ENCODE measurements at regions not wholly inside any gene's neighbourhood (a gene's known extent, or its start where the extent isn't known, plus 50 kb on each side); places are given as distances from the start of the nearest gene placed in this dataset.

GRCh38 chr13:76703621-76704288, 182.4 kb downstream of the KCTD12 start:
- POLR2A ChIA-PET (ENCODE audit: unreplicated experiment), result no interaction called here

DNA sequence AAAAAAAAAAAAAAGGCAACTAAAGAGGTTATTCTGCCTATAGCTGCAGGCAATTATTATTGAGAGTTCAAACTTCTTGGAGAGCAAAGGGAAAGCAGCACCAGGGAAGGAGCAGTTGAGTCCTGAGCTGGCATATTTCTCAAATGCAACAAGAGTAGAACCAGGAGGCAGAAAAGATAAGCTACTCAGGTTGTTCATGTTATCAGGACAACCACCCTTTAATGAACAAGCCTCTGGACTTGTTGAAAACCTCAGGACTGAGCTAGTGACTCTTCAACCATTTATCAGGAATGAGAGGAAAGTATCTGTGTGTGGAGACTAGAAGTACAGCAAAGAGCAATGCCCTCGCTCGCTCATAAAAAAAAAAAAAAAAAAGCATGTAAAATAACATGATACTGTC, 183.0 kb downstream of the KCTD12 start:
- Histone ChIP-seq H3K36me3 (ENCODE audit: low read depth) (no peaks in the 10 kb centered on the region), H3K4me3 (no peak overlapping the region), H3K27me3 (ENCODE audit: insufficient read depth, low read depth) (peaks cover 7% of the 10 kb centered on the region; the same call in 1 of the 2 replicates), H3K27ac (no peak overlapping the region), H3K9me3 (ENCODE audit: insufficient read depth, low read depth) (no peaks in the 10 kb centered on the region), H3K4me1 (replicated peaks; ENCODE audit: insufficient read depth) (no peaks in the 10 kb centered on the region), H3F3A (ENCODE audit: insufficient read depth, low read depth) (no peaks in the 10 kb centered on the region), H3K9me2 (ENCODE audit: insufficient read depth) (no peaks in the 10 kb centered on the region), H3K4me2 (no peak overlapping the region), H4K20me1 (ENCODE audit: insufficient read depth) (no peaks in the 10 kb centered on the region), H2AFZ (no peak overlapping the region), H3K79me2 (ENCODE audit: low read depth) (no peaks in the 10 kb centered on the region)
- intact Hi-C loops (cut with micrococcal nuclease; ENCODE audit: unreplicated experiment), result no loop called here
- ChIA-PET POLR2A (ENCODE audit: unreplicated experiment) (no interaction called here), CTCF (no interaction called here)
- TF ChIP-seq EZH2 (IDR thresholded peaks at IDR 0.05; ENCODE audit: low read depth) (no peak), CTCF (conservative IDR thresholded peaks at IDR 0.05) (no peak)
- BruUV-seq (replicated peaks), result no TSS peak
- DNase-seq, result no peak

More at GRCh38 chr13:76703621-76704288, 182.4 kb downstream of the KCTD12 start:
- Histone ChIP-seq H3K79me2 (ENCODE audit: low read depth) (no peaks in the 10 kb centered on the region), H3K9me3 (ENCODE audit: insufficient read depth, low read depth) (no peaks in the 10 kb centered on the region), H3K4me2 (no peak overlapping the region), H3K4me1 (replicated peaks; ENCODE audit: insufficient read depth) (no peaks in the 10 kb centered on the region), H3K9me2 (ENCODE audit: insufficient read depth) (no peaks in the 10 kb centered on the region), H3K4me3 (no peak overlapping the region), H3F3A (ENCODE audit: insufficient read depth, low read depth) (no peaks in the 10 kb centered on the region), H3K36me3 (ENCODE audit: low read depth) (no peaks in the 10 kb centered on the region), H3K27me3 (ENCODE audit: insufficient read depth, low read depth) (peaks cover 7% of the 10 kb centered on the region; the same call in 1 of the 2 replicates), H2AFZ (no peak overlapping the region), H4K20me1 (ENCODE audit: insufficient read depth) (no peaks in the 10 kb centered on the region), H3K27ac (no peak overlapping the region)
- no peak for DNase-seq
- BruUV-seq (replicated peaks), result no TSS peak
- intact Hi-C loops (cut with micrococcal nuclease; ENCODE audit: unreplicated experiment), result no loop called here
- no peak for TF ChIP-seq CTCF (conservative IDR thresholded peaks at IDR 0.05)
- CTCF ChIA-PET, result no interaction called here

DNA sequence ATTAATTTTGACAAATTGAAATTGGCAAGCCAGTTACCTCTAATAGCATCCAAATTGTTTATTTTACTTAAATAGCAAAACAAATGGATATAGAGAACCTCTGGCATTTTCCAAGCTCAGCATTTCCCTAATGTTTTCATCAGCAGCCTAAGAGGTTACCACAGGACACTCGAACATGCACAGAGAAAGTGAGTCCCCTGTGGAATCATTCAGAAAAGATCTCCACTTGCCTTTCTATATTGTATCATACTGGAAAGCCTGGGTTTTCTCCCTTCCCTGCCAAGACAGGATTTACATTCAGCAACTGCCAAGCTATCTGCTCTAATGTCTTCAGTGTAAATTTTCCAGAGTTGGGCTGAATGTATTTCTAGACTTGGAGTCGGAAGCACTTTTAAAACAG, 188.9 kb downstream of the KCTD12 start:
- BruUV-seq (replicated peaks), result no TSS peak
- TF ChIP-seq EZH2 (IDR thresholded peaks at IDR 0.05; ENCODE audit: low read depth) (no peak), CTCF (conservative IDR thresholded peaks at IDR 0.05) (no peak)
- POLR2A ChIA-PET (ENCODE audit: unreplicated experiment), result no interaction called here
- Histone ChIP-seq H4K20me1 (ENCODE audit: insufficient read depth) (no peaks in the 10 kb centered on the region), H3K36me3 (ENCODE audit: low read depth) (no peaks in the 10 kb centered on the region), H3K27ac (no peak overlapping the region), H2AFZ (no peak overlapping the region), H3K4me2 (no peak overlapping the region), H3K9me3 (ENCODE audit: insufficient read depth, low read depth) (no peaks in the 10 kb centered on the region), H3K4me1 (replicated peaks; ENCODE audit: insufficient read depth) (no peaks in the 10 kb centered on the region), H3K9me2 (ENCODE audit: insufficient read depth) (no peaks in the 10 kb centered on the region), H3K79me2 (ENCODE audit: low read depth) (no peaks in the 10 kb centered on the region), H3F3A (ENCODE audit: insufficient read depth, low read depth) (no peaks in the 10 kb centered on the region), H3K4me3 (no peak overlapping the region), H3K27me3 (ENCODE audit: insufficient read depth, low read depth) (peaks cover 7% of the 10 kb centered on the region; the same call in 1 of the 2 replicates)
- intact Hi-C loops (cut with micrococcal nuclease; ENCODE audit: unreplicated experiment), result no loop called here
- CTCF ChIA-PET, result no interaction called here
- no peak for DNase-seq
